DOHH2 (cell line): ENCODE measurements at regions not wholly inside any gene's neighbourhood (a gene's known extent, or its start where the extent isn't known, plus 50 kb on each side); places are given as distances from the start of the nearest gene placed in this dataset.

ENCODE experiments used
- H3F3A ChIP-seq: fragments of 200-600 bp; sonication (generic), shearing (Covaris generic); 2 replicates; pipeline ENCODE4 v1.6.0; 2016; ENCODE audit warnings: antibody characterized with exemption, mild to moderate bottlenecking; ENCODE audit not compliant: control insufficient read depth, insufficient read depth
- H3K27ac ChIP-seq: fragments of 200-600 bp; sonication (generic); 2 replicates; pipeline ENCODE4 v1.5.1; 2014; ENCODE audit warnings: low read depth, mild to moderate bottlenecking, low read length, moderate library complexity
- H3K27me3 ChIP-seq: fragments of 200-600 bp; sonication (generic); 2 replicates; pipeline ENCODE4 v1.6.1; 2014; ENCODE audit warnings: mild to moderate bottlenecking, low read length, mixed read lengths; ENCODE audit not compliant: control insufficient read depth
- H3K36me3 ChIP-seq: fragments of 200-600 bp; sonication (generic); 2 replicates; pipeline ENCODE4 v1.6.1; 2014; ENCODE audit warnings: mild to moderate bottlenecking, low read length, moderate library complexity, mixed read lengths; ENCODE audit not compliant: control insufficient read depth
- H3K4me1 ChIP-seq: fragments of 200-600 bp; sonication (generic); 2 replicates; pipeline ENCODE4 v1.6.1; 2014; ENCODE audit warnings: mild to moderate bottlenecking, low read length, mixed read lengths; ENCODE audit not compliant: control insufficient read depth
- H3K4me2 ChIP-seq: fragments of 200-600 bp; sonication (generic); 2 replicates; pipeline ENCODE4 v1.6.0; 2014; ENCODE audit warnings: mild to moderate bottlenecking, low read length, moderate library complexity
- H3K4me3 ChIP-seq: fragments of 200-600 bp; sonication (generic); 2 replicates; pipeline ENCODE4 v1.5.1; 2014; ENCODE audit warnings: mild to moderate bottlenecking, low read length, mixed read lengths
- H3K79me2 ChIP-seq: fragments of 200-600 bp; sonication (generic); 2 replicates; pipeline ENCODE4 v1.6.1; 2014; ENCODE audit warnings: mild to moderate bottlenecking, low read length, mixed read lengths; ENCODE audit not compliant: control insufficient read depth
- H3K9me2 ChIP-seq: fragments of 200-600 bp; sonication (generic); replicated peaks from 2 replicates; pipeline ENCODE4 v1.6.1; 2014; ENCODE audit warnings: mild to moderate bottlenecking, low read length, mixed read lengths; ENCODE audit not compliant: control insufficient read depth
- H3K9me3 ChIP-seq: fragments of 200-600 bp; sonication (generic); 2 replicates; pipeline ENCODE4 v1.6.1; 2014; ENCODE audit warnings: antibody characterized with exemption, low read length, mixed read lengths; ENCODE audit not compliant: control insufficient read depth, insufficient read depth
- H4K20me1 ChIP-seq: fragments of 200-600 bp; sonication (generic); 2 replicates; pipeline ENCODE4 v1.6.0; 2014; ENCODE audit warnings: low read depth, mild to moderate bottlenecking, antibody characterized with exemption, low read length, moderate library complexity; ENCODE audit not compliant: control insufficient read depth, insufficient read depth
- CTCF ChIP-seq: fragments of 200-600 bp; sonication (generic); IDR thresholded peaks from one replicate; pipeline ENCODE4 v1.5.1; 2014; ENCODE audit warnings: antibody characterized with exemption, mild to moderate bottlenecking, low read depth, low read length; ENCODE audit not compliant: poor library complexity, severe bottlenecking
- EZH2phosphoT487 ChIP-seq: fragments of 200-600 bp; sonication (generic); IDR thresholded peaks from 2 replicates; pipeline ENCODE4 v1.6.1; 2017; ENCODE audit warnings: borderline replicate concordance, mild to moderate bottlenecking, antibody characterized with exemption, low read length, moderate library complexity, mixed read lengths

- Histone ChIP-seq H3K36me3 (no peaks in the 10 kb centered on the region), H3K4me3 (no peak overlapping the region), H3F3A (no peaks in the 10 kb centered on the region), H3K9me3 (no peaks in the 10 kb centered on the region), H3K4me2 (no peak overlapping the region), H3K79me2 (no peaks in the 10 kb centered on the region), H3K4me1 (no peaks in the 10 kb centered on the region), H3K27me3 (no peaks in the 10 kb centered on the region), H3K9me2 (no peaks in the 10 kb centered on the region), H3K27ac (no peak overlapping the region), H4K20me1 (no peaks in the 10 kb centered on the region)
- TF ChIP-seq CTCF (no peak), EZH2phosphoT487 (no peak)
These were observed 217.5 kb downstream of the DPY19L2 start for GRCh38 chr12:63450816-63451215.

GRCh38 chr12:63450334-63450733 is 218.0 kb downstream of the DPY19L2 start:
- Histone ChIP-seq H3K27me3 (no peaks in the 10 kb centered on the region), H3K79me2 (no peaks in the 10 kb centered on the region), H3K27ac (no peak overlapping the region), H3K9me2 (no peaks in the 10 kb centered on the region), H3K36me3 (no peaks in the 10 kb centered on the region), H3K4me2 (no peak overlapping the region), H3K4me1 (no peaks in the 10 kb centered on the region), H3K4me3 (no peak overlapping the region), H4K20me1 (no peaks in the 10 kb centered on the region), H3K9me3 (no peaks in the 10 kb centered on the region), H3F3A (no peaks in the 10 kb centered on the region)
- TF ChIP-seq CTCF (no peak), EZH2phosphoT487 (no peak)

GRCh38 chr12:63445224-63445880 is 222.9 kb downstream of the DPY19L2 start:
- TF ChIP-seq CTCF (no peak), EZH2phosphoT487 (no peak)
- Histone ChIP-seq H3K4me2 (no peak overlapping the region), H3K9me2 (no peaks in the 10 kb centered on the region), H3K36me3 (no peaks in the 10 kb centered on the region), H3K27ac (no peak overlapping the region), H3K27me3 (no peaks in the 10 kb centered on the region), H4K20me1 (no peaks in the 10 kb centered on the region), H3K4me1 (no peaks in the 10 kb centered on the region), H3K4me3 (no peak overlapping the region), H3F3A (no peaks in the 10 kb centered on the region), H3K79me2 (no peaks in the 10 kb centered on the region), H3K9me3 (no peaks in the 10 kb centered on the region)
